Hepatocyte (in vitro differentiated cells): ENCODE measurements at regions not wholly inside any gene's neighbourhood (a gene's known extent, or its start where the extent isn't known, plus 50 kb on each side); places are given as distances from the start of the nearest gene placed in this dataset.
A peak's percentile ranks its signal among the peaks of the same experiment; 100 is the strongest.

Experiments
- DNase-seq: peaks from one replicate; pipeline ENCODE4 v3.0.0-alpha.2; 2016; ENCODE audit warnings: low spot score
- H2AFZ ChIP-seq: fragments of 200-600 bp; sonication (generic); 2 replicates; pipeline ENCODE4 v1.6.0; 2016; ENCODE audit warnings: antibody characterized with exemption, mild to moderate bottlenecking
- H3K27ac ChIP-seq: fragments of 200-600 bp; sonication (generic); 2 replicates; pipeline ENCODE4 v1.5.1; 2016; ENCODE audit warnings: mild to moderate bottlenecking
- H3K27me3 ChIP-seq: fragments of 200-600 bp; sonication (generic); 2 replicates; pipeline ENCODE4 v1.6.1; 2016
- H3K36me3 ChIP-seq: fragments of 200-600 bp; sonication (generic); replicated peaks from 2 replicates; pipeline ENCODE4 v1.5.1; 2016; ENCODE audit warnings: low read depth; ENCODE audit not compliant: insufficient read depth
- H3K4me1 ChIP-seq: fragments of 200-600 bp; sonication (generic); 2 replicates; pipeline ENCODE4 v1.5.1; 2016; ENCODE audit warnings: mild to moderate bottlenecking, moderate library complexity; ENCODE audit not compliant: insufficient read depth
- H3K4me2 ChIP-seq: fragments of 200-600 bp; sonication (generic); 2 replicates; pipeline ENCODE4 v1.6.0; 2016
- H3K4me3 ChIP-seq: fragments of 200-600 bp; sonication (generic); 2 replicates; pipeline ENCODE4 v1.5.1; 2016; ENCODE audit warnings: mild to moderate bottlenecking
- H3K79me2 ChIP-seq: fragments of 200-600 bp; sonication (generic); 2 replicates; pipeline ENCODE4 v1.6.0; 2017; ENCODE audit warnings: mild to moderate bottlenecking
- H3K9me2 ChIP-seq: fragments of 200-600 bp; sonication (generic); replicated peaks from 2 replicates; pipeline ENCODE4 v1.6.0; 2017; ENCODE audit warnings: mild to moderate bottlenecking; ENCODE audit not compliant: insufficient read depth
- H3K9me3 ChIP-seq: fragments of 200-600 bp; sonication (generic); 2 replicates; pipeline ENCODE4 v1.5.1; 2016; ENCODE audit warnings: low read depth, mild to moderate bottlenecking
- H4K20me1 ChIP-seq: fragments of 200-600 bp; sonication (generic); 2 replicates; pipeline ENCODE4 v1.6.0; 2016; ENCODE audit warnings: mild to moderate bottlenecking; ENCODE audit not compliant: insufficient read depth, poor library complexity, severe bottlenecking
- EZH2 ChIP-seq: fragments of 200-600 bp; sonication (generic); IDR thresholded peaks from 2 replicates; pipeline ENCODE4 v1.6.1; 2016; ENCODE audit warnings: antibody characterized with exemption, mild to moderate bottlenecking, borderline replicate concordance
- EZH2phosphoT487 ChIP-seq: fragments of 200-600 bp; sonication (generic); IDR thresholded peaks from one replicate; pipeline ENCODE4 v1.6.1; 2018; ENCODE audit warnings: antibody characterized with exemption, mild to moderate bottlenecking, low read depth, moderate library complexity; ENCODE audit not compliant: unreplicated experiment, severe bottlenecking
- WGBS: methylation state at CpG from one replicate; pipeline ENCODE4 v1.1.6; 2016; ENCODE audit warnings: low lambda C conversion rate; ENCODE audit errors: missing lambda C conversion rate; 5-methylcytosine and 5-hydroxymethylcytosine counted together
- TF ChIP-seq, protein P1 (sequence below): fragments of 200-600 bp; sonication (generic); IDR thresholded peaks from 2 replicates; pipeline ENCODE4 v1.5.1; 2016; ENCODE audit warnings: antibody characterized with exemption, mild to moderate bottlenecking; ENCODE audit not compliant: poor library complexity

DNA sequence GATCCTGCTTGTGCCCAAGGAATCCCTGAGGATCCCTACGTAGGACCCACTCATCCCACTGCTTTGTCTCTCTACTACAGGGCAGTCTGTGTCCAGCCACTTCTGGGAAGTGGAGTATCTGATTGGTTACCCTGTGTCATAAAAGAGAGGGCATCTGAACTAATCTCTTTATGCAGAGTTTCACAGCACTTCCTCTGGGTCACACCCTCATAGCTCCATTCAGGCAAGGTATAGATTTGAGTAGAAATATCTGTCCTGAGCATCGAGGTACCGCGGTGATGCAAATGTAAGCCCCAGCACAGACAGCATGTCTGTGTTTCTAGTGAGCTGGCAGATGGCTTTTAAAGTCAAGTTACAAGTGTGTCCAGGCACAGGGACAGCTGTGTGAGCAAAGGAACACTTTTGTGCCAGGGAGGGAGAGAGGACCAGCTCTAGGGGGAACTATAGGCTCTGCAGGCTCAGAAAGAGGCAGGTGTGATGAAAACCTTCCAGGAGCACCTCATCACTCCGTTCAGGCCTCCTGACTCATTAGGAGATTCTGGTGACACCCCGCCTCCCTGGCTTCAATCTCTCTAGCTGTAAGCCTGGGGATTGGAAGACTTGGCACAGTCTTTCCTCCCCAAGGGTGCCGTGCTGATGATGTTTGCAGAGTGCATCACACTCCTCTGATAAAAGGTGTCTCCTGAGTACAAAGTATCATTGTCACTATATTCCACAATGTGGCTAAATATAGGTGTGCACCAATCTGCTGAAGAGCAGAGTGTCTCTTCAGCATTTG, 84.3 kb upstream of the UBL3 start:
- no peaks in the 10 kb centered on the region for H3K36me3 ChIP-seq
- DNase-seq: peak; percentile 66
- H3K79me2 ChIP-seq: no peaks in the 10 kb centered on the region
- no peak for TF ChIP-seq EZH2phosphoT487
- TF ChIP-seq, protein P1, sequence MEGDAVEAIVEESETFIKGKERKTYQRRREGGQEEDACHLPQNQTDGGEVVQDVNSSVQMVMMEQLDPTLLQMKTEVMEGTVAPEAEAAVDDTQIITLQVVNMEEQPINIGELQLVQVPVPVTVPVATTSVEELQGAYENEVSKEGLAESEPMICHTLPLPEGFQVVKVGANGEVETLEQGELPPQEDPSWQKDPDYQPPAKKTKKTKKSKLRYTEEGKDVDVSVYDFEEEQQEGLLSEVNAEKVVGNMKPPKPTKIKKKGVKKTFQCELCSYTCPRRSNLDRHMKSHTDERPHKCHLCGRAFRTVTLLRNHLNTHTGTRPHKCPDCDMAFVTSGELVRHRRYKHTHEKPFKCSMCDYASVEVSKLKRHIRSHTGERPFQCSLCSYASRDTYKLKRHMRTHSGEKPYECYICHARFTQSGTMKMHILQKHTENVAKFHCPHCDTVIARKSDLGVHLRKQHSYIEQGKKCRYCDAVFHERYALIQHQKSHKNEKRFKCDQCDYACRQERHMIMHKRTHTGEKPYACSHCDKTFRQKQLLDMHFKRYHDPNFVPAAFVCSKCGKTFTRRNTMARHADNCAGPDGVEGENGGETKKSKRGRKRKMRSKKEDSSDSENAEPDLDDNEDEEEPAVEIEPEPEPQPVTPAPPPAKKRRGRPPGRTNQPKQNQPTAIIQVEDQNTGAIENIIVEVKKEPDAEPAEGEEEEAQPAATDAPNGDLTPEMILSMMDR: no peak
- no peak for TF ChIP-seq EZH2
- H3K27me3 ChIP-seq: no peaks in the 10 kb centered on the region
- H4K20me1 ChIP-seq: no peaks in the 10 kb centered on the region
- 79% methylated on average over 7 of the region's 7 CpGs for WGBS
- H3K9me2 ChIP-seq: no peaks in the 10 kb centered on the region
- H2AFZ ChIP-seq: no peak overlapping the region
- H3K4me2 ChIP-seq: no peak overlapping the region
- peaks cover 7% of the 10 kb centered on the region for H3K4me1 ChIP-seq
- no peak overlapping the region for H3K4me3 ChIP-seq
- H3K27ac ChIP-seq: peak overlapping the region; percentile 60
- H3K9me3 ChIP-seq: no peaks in the 10 kb centered on the region

DNA sequence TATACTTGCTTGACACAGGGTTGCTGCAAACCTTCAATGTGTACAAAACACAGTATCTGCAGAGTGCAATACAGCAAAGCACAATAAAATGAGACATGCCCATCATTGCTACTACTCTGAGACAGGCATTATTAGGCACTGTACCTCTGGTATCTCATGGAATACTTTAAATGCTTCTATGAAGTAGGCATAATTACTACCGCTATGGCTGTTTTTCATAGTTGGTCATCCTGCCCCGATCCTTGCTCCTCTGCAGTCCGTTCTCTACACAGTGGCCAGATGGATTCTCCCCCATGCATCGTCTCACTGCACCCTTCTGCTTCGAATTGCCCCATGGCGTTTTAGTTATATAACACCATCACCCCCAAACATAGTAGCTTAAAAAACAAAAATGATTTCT, 83.0 kb upstream of the UBL3 start:
- 95% methylated on average over 6 of the region's 6 CpGs for WGBS
- Histone ChIP-seq H3K9me3 (no peaks in the 10 kb centered on the region), H3K9me2 (no peaks in the 10 kb centered on the region), H3K4me1 (peaks cover 7% of the 10 kb centered on the region), H3K79me2 (no peaks in the 10 kb centered on the region), H3K27ac (no peak overlapping the region), H3K36me3 (no peaks in the 10 kb centered on the region), H3K4me2 (no peak overlapping the region), H4K20me1 (no peaks in the 10 kb centered on the region), H3K4me3 (no peak overlapping the region), H2AFZ (no peak overlapping the region), H3K27me3 (no peaks in the 10 kb centered on the region)
- TF ChIP-seq EZH2: no peak
- TF ChIP-seq, protein P1: no peak
- TF ChIP-seq EZH2phosphoT487: no peak
- DNase-seq: no peak

DNA sequence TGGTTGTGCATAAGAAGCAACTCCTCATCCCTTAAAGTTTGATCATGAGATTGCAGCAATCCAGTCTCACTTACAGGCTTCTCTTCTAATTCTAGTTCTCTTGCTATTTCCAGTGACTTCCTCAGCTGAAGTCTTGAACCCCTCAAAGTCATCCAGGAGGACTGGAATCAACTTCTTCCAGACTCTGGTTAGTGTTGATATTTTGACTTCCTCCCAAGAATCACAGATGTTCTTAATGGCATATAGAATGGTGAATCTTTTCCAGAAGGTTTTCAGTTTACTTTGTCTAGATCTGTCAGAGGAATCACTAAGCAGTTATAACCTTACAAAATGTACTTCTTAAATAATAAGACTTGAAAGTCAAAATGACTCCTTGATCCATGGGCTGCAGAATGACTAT, 81.3 kb upstream of the UBL3 start:
- no peaks in the 10 kb centered on the region for H3K79me2 ChIP-seq
- no peak overlapping the region for H3K4me3 ChIP-seq
- DNase-seq: no peak
- H3K27ac ChIP-seq: no peak overlapping the region
- H2AFZ ChIP-seq: no peak overlapping the region
- peaks cover 7% of the 10 kb centered on the region for H3K4me1 ChIP-seq
- no peaks in the 10 kb centered on the region for H3K9me3 ChIP-seq
- no peaks in the 10 kb centered on the region for H3K27me3 ChIP-seq
- H4K20me1 ChIP-seq: no peaks in the 10 kb centered on the region
- H3K4me2 ChIP-seq: no peak overlapping the region
- TF ChIP-seq, protein P1: no peak
- TF ChIP-seq EZH2 (no peak), EZH2phosphoT487 (no peak)
- H3K36me3 ChIP-seq: no peaks in the 10 kb centered on the region
- no peaks in the 10 kb centered on the region for H3K9me2 ChIP-seq
